ENCODE measurements at regions not wholly inside any gene's neighbourhood (a gene's known extent, or its start where the extent isn't known, plus 50 kb on each side); places are given as distances from the start of the nearest gene placed in this dataset.
"Not testable (repeated sequence)": the region's sequence is repeated elsewhere in the genome, so short reads cannot be mapped to it uniquely, and the experiment has no call there.

GRCh38 chrY:26240944-26241343 is 619.0 kb downstream of the CDY1 start:
- H3K27me3 ChIP-seq (ENCODE audit: control insufficient read depth in 2 of 2, insufficient read depth in 2 of 2, low read length in 2 of 2); in situ Hi-C loops (cut with MboI); H3K9ac ChIP-seq (ENCODE audit: insufficient read depth in 1 of 2, low read depth in 2 of 2, low read length in 2 of 2); H3K4me3 ChIP-seq; DNase-seq (ENCODE audit: extremely low read depth in 1 of 4, low spot score in 3 of 4); H3K4me2 ChIP-seq (ENCODE audit: insufficient read depth, low read length); POLR2A ChIA-PET; H3K79me2 ChIP-seq (ENCODE audit: control insufficient read depth, insufficient read depth, low read length); FAIRE-seq; ATAC-seq; H3K4me1 ChIP-seq (replicated peaks in 1 of 2; ENCODE audit: control insufficient read depth in 2 of 2, insufficient read depth in 2 of 2, low read length in 2 of 2); CTCF ChIA-PET (ENCODE audit: low intra/inter-chr PET ratio); H3K36me3 ChIP-seq (ENCODE audit: control insufficient read depth, insufficient read depth, low read length); H3K9me1 ChIP-seq (ENCODE audit: control insufficient read depth, insufficient read depth, low read length); H3K9me3 ChIP-seq (replicated peaks; ENCODE audit: control insufficient read depth, insufficient read depth, low read depth, low read length); H4K20me1 ChIP-seq (replicated peaks; ENCODE audit: control insufficient read depth, insufficient read depth, low read length); H2AFZ ChIP-seq (ENCODE audit: low read depth, low read length); BruUV-seq (replicated peaks); intact Hi-C loops (cut with micrococcal nuclease); H3K27ac ChIP-seq (ENCODE audit: extremely low read depth, low read depth, low read length): not testable (repeated sequence)
- WGBS (ENCODE audit: insufficient coverage, low coverage, missing lambda C conversion rate), result no CpG with 5 or more reads among the region's 5 CpGs

- H3K4me2 ChIP-seq (ENCODE audit: insufficient read depth, low read length); H3K9ac ChIP-seq (ENCODE audit: insufficient read depth in 1 of 2, low read depth in 2 of 2, low read length in 2 of 2); DNase-seq (ENCODE audit: extremely low read depth in 1 of 4, low spot score in 3 of 4); H3K4me3 ChIP-seq; CTCF ChIA-PET (ENCODE audit: low intra/inter-chr PET ratio); FAIRE-seq; in situ Hi-C loops (cut with MboI); H3K9me1 ChIP-seq (ENCODE audit: control insufficient read depth, insufficient read depth, low read length); H3K27ac ChIP-seq (ENCODE audit: extremely low read depth, low read depth, low read length); H4K20me1 ChIP-seq (replicated peaks; ENCODE audit: control insufficient read depth, insufficient read depth, low read length); POLR2A ChIA-PET; BruUV-seq (replicated peaks); H3K36me3 ChIP-seq (ENCODE audit: control insufficient read depth, insufficient read depth, low read length); intact Hi-C loops (cut with micrococcal nuclease); H3K4me1 ChIP-seq (replicated peaks in 1 of 2; ENCODE audit: control insufficient read depth in 2 of 2, insufficient read depth in 2 of 2, low read length in 2 of 2); H3K27me3 ChIP-seq (ENCODE audit: control insufficient read depth in 2 of 2, insufficient read depth in 2 of 2, low read length in 2 of 2); H3K9me3 ChIP-seq (replicated peaks; ENCODE audit: control insufficient read depth, insufficient read depth, low read depth, low read length); ATAC-seq; H3K79me2 ChIP-seq (ENCODE audit: control insufficient read depth, insufficient read depth, low read length); H2AFZ ChIP-seq (ENCODE audit: low read depth, low read length): not testable (repeated sequence)
These were observed 632.3 kb downstream of the CDY1 start for GRCh38 chrY:26254262-26254661.

DNA sequence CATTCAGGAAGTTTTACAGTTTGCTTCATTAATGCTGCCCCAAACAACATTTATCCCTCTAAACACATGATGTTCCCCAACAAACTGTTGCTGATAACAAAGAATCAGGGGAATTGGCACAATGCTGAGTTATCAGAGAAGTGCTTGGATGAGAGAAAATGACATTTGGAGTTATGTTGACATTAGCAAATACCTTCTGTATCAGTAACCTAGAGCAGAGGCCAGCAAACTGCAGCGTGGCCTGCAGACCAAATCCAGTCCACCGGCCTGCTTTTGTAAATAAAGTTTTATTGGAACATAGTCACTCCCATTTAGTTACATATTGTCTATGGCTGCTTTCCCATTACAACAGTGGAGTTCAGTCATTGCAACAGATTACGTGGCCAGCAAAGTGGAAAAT is 643.5 kb downstream of the CDY1 start:
- H3K27me3 ChIP-seq (ENCODE audit: control insufficient read depth in 2 of 2, insufficient read depth in 2 of 2, low read length in 2 of 2); H3K4me3 ChIP-seq; POLR2A ChIA-PET; FAIRE-seq; CTCF ChIA-PET (ENCODE audit: low intra/inter-chr PET ratio); H3K9me3 ChIP-seq (replicated peaks; ENCODE audit: control insufficient read depth, insufficient read depth, low read depth, low read length); H3K27ac ChIP-seq (ENCODE audit: extremely low read depth, low read depth, low read length); H3K4me1 ChIP-seq (replicated peaks in 1 of 2; ENCODE audit: control insufficient read depth in 2 of 2, insufficient read depth in 2 of 2, low read length in 2 of 2); H3K4me2 ChIP-seq (ENCODE audit: insufficient read depth, low read length); H3K36me3 ChIP-seq (ENCODE audit: control insufficient read depth, insufficient read depth, low read length); H3K9me1 ChIP-seq (ENCODE audit: control insufficient read depth, insufficient read depth, low read length); in situ Hi-C loops (cut with MboI); H3K79me2 ChIP-seq (ENCODE audit: control insufficient read depth, insufficient read depth, low read length); H4K20me1 ChIP-seq (replicated peaks; ENCODE audit: control insufficient read depth, insufficient read depth, low read length); H3K9ac ChIP-seq (ENCODE audit: insufficient read depth in 1 of 2, low read depth in 2 of 2, low read length in 2 of 2); ATAC-seq; intact Hi-C loops (cut with micrococcal nuclease); H2AFZ ChIP-seq (ENCODE audit: low read depth, low read length); DNase-seq (ENCODE audit: extremely low read depth in 1 of 4, low spot score in 3 of 4); BruUV-seq (replicated peaks): not testable (repeated sequence)
- no CpG with 5 or more reads among the region's 3 CpGs for WGBS (ENCODE audit: insufficient coverage, low coverage, missing lambda C conversion rate)

GRCh38 chrY:26268421-26268820 is 646.5 kb downstream of the CDY1 start:
- H3K9ac ChIP-seq (ENCODE audit: insufficient read depth in 1 of 2, low read depth in 2 of 2, low read length in 2 of 2); ATAC-seq; H3K4me2 ChIP-seq (ENCODE audit: insufficient read depth, low read length); H3K4me1 ChIP-seq (replicated peaks in 1 of 2; ENCODE audit: control insufficient read depth in 2 of 2, insufficient read depth in 2 of 2, low read length in 2 of 2); H3K27ac ChIP-seq (ENCODE audit: extremely low read depth, low read depth, low read length); H3K36me3 ChIP-seq (ENCODE audit: control insufficient read depth, insufficient read depth, low read length); DNase-seq (ENCODE audit: extremely low read depth in 1 of 4, low spot score in 3 of 4); CTCF ChIA-PET (ENCODE audit: low intra/inter-chr PET ratio); POLR2A ChIA-PET; intact Hi-C loops (cut with micrococcal nuclease); H3K79me2 ChIP-seq (ENCODE audit: control insufficient read depth, insufficient read depth, low read length); FAIRE-seq; H3K9me3 ChIP-seq (replicated peaks; ENCODE audit: control insufficient read depth, insufficient read depth, low read depth, low read length); H3K9me1 ChIP-seq (ENCODE audit: control insufficient read depth, insufficient read depth, low read length); H3K27me3 ChIP-seq (ENCODE audit: control insufficient read depth in 2 of 2, insufficient read depth in 2 of 2, low read length in 2 of 2); in situ Hi-C loops (cut with MboI); H3K4me3 ChIP-seq; H4K20me1 ChIP-seq (replicated peaks; ENCODE audit: control insufficient read depth, insufficient read depth, low read length); BruUV-seq (replicated peaks); H2AFZ ChIP-seq (ENCODE audit: low read depth, low read length): not testable (repeated sequence)
- no CpG with 5 or more reads among the region's 3 CpGs for WGBS (ENCODE audit: insufficient coverage, low coverage, missing lambda C conversion rate)

All from K562 (cell line).